H1 (cell line): ENCODE measurements at regions not wholly inside any gene's neighbourhood (a gene's known extent, or its start where the extent isn't known, plus 50 kb on each side); places are given as distances from the start of the nearest gene placed in this dataset.

ENCODE experiments used
- CTCF ChIA-PET: fragments of 300-600 bp; sonication (Branson Sonifier 250); formaldehyde crosslinking; loops from one replicate; lab custom pipeline; 2021; ENCODE audit not compliant: partially characterized antibody; lab: Charles Lee
- POLR2A ChIA-PET: fragments of 300-600 bp; sonication (Branson Sonifier 250); formaldehyde crosslinking; loops from one replicate; lab custom pipeline; 2021; ENCODE audit warnings: inconsistent platforms; ENCODE audit not compliant: partially characterized antibody; lab: Charles Lee
- DNase-seq, 2 experiments: peaks; one replicate each; pipeline versions ENCODE4 v3.0.0 to v3.0.0-alpha.2; 2010 to 2022; ENCODE audit warnings: low spot score in 2 of 2, low read depth in 1 of 2, mixed read lengths in 1 of 2
- FAIRE-seq: peaks from 2 replicates; lab custom pipeline; 2011; peaks lifted over from hg19 to GRCh38; lab: Jason Lieb, UNC
- H2AFZ ChIP-seq: 2 replicates; pipeline ENCODE4 v1.8.1; 2012; ENCODE audit warnings: low read length, inconsistent platforms
- H2AK5ac ChIP-seq: 2 replicates; pipeline ENCODE4 v1.6.1; 2013; ENCODE audit warnings: low read depth, low read length
- H2BK120ac ChIP-seq: replicated peaks from 2 replicates; pipeline ENCODE3; 2013; ENCODE audit warnings: low read depth, low read length, inconsistent platforms
- H2BK12ac ChIP-seq: 2 replicates; pipeline ENCODE4 v1.6.1; 2013; ENCODE audit warnings: low read depth, low read length
- H2BK15ac ChIP-seq: 2 replicates; pipeline ENCODE4 v1.6.1; 2013; ENCODE audit warnings: low read length
- H2BK20ac ChIP-seq: 2 replicates; pipeline ENCODE4 v1.6.1; 2013; ENCODE audit warnings: low read length
- H2BK5ac ChIP-seq: 2 replicates; pipeline ENCODE4 v1.6.1; 2013; ENCODE audit warnings: low read depth, low read length
- H3K14ac ChIP-seq: 2 replicates; pipeline ENCODE4 v1.6.1; 2013; ENCODE audit warnings: inconsistent platforms; ENCODE audit not compliant: insufficient read length
- H3K18ac ChIP-seq: 2 replicates; pipeline ENCODE4 v1.6.1; 2013; ENCODE audit warnings: low read length; ENCODE audit errors: extremely low read depth
- H3K23ac ChIP-seq: 2 replicates; pipeline ENCODE4 v1.6.1; 2013; ENCODE audit warnings: inconsistent platforms; ENCODE audit not compliant: insufficient read length
- H3K23me2 ChIP-seq: 2 replicates; pipeline ENCODE4 v1.6.1; 2013; ENCODE audit warnings: low read depth, low read length
- H3K27ac ChIP-seq: 2 replicates; pipeline ENCODE4 v1.6.1; 2011; ENCODE audit warnings: low read depth, low read length, inconsistent platforms
- H3K27me3 ChIP-seq, 4 experiments: replicated peaks in 1 of 4; 1 replicate in 1 of 4; 2 replicates in 3 of 4; pipeline versions ENCODE4 v1.6.1 to v1.8.1; 2011 to 2013; ENCODE audit warnings: low read length in 3 of 4, mild to moderate bottlenecking in 3 of 4, inconsistent platforms in 2 of 4, mixed read lengths in 2 of 4, moderate library complexity in 1 of 4; ENCODE audit not compliant: control insufficient read depth in 3 of 4, insufficient read depth in 3 of 4; ENCODE audit errors: extremely low read depth in 1 of 4
- H3K36me3 ChIP-seq, 4 experiments: 2 replicates each; pipeline versions ENCODE4 v1.6.1 to v1.8.1; 2011 to 2013; ENCODE audit warnings: mild to moderate bottlenecking in 4 of 4, low read length in 3 of 4, moderate library complexity in 2 of 4, control low read depth in 1 of 4, inconsistent platforms in 1 of 4; ENCODE audit not compliant: insufficient read depth in 4 of 4, control insufficient read depth in 2 of 4
- H3K4ac ChIP-seq: replicated peaks from 2 replicates; pipeline ENCODE3; 2013; ENCODE audit warnings: low read length, low read depth, mixed read lengths, inconsistent platforms; ENCODE audit not compliant: insufficient read length
- H3K4me1 ChIP-seq, 4 experiments: replicated peaks in 1 of 4; 1 replicate in 1 of 4; 2 replicates in 3 of 4; pipeline versions ENCODE4 v1.6.1 to v1.8.1; 2011 to 2013; ENCODE audit warnings: low read length in 3 of 4, inconsistent platforms in 2 of 4, mixed read lengths in 1 of 4; ENCODE audit not compliant: insufficient read depth in 4 of 4, control insufficient read depth in 3 of 4
- H3K4me2 ChIP-seq, 2 experiments: 2 replicates each; pipeline versions ENCODE4 v1.6.1 to v1.8.1; 2011 to 2013; ENCODE audit warnings: low read depth in 2 of 2, low read length in 2 of 2, control low read depth in 1 of 2, inconsistent platforms in 1 of 2, mild to moderate bottlenecking in 1 of 2; ENCODE audit not compliant: insufficient read depth in 1 of 2
- H3K4me3 ChIP-seq, 4 experiments: fragments of 200-600, 300-600 bp in 1 of 4; sonication (generic), shearing (Covaris generic), sonication (Bioruptor Twin) in 1 of 4; 2 replicates each; pipeline versions ENCODE4 v1.5.1 to v1.8.1; 2011 to 2016; ENCODE audit warnings: low read length in 4 of 4, low read depth in 3 of 4, control low read depth in 2 of 4, inconsistent platforms in 2 of 4, mild to moderate bottlenecking in 2 of 4, mixed read lengths in 1 of 4, moderate library complexity in 1 of 4; ENCODE audit not compliant: insufficient read depth in 2 of 4; ENCODE audit errors: extremely low read depth in 1 of 4
- H3K56ac ChIP-seq: replicated peaks from 2 replicates; pipeline ENCODE3; 2013; ENCODE audit warnings: low read depth, mild to moderate bottlenecking, mixed read lengths, low read length, inconsistent platforms; ENCODE audit not compliant: insufficient read length
- H3K79me1 ChIP-seq: 2 replicates; pipeline ENCODE4 v1.6.1; 2013; ENCODE audit warnings: low read depth, low read length, control low read depth
- H3K79me2 ChIP-seq, 2 experiments: 2 replicates each; pipeline versions ENCODE4 v1.6.1 to v1.8.1; 2012 to 2013; ENCODE audit warnings: low read length in 2 of 2, mild to moderate bottlenecking in 2 of 2, inconsistent platforms in 1 of 2; ENCODE audit not compliant: insufficient read depth in 2 of 2, control insufficient read depth in 1 of 2
- H3K9ac ChIP-seq, 4 experiments: replicated peaks in 1 of 4; 1 replicate in 1 of 4; 2 replicates in 3 of 4; pipeline versions ENCODE4 v1.6.1 to v1.8.1; 2011 to 2013; ENCODE audit warnings: low read depth in 3 of 4, low read length in 3 of 4, control low read depth in 2 of 4, mild to moderate bottlenecking in 2 of 4, moderate library complexity in 2 of 4, inconsistent platforms in 1 of 4; ENCODE audit errors: extremely low read depth in 1 of 4
- H3K9me3 ChIP-seq, 2 experiments: 2 replicates each; pipeline versions ENCODE4 v1.6.1 to v1.8.1; 2012 to 2013; ENCODE audit warnings: mild to moderate bottlenecking in 2 of 2, moderate library complexity in 2 of 2, control low read depth in 1 of 2, inconsistent platforms in 1 of 2, low read depth in 1 of 2, low read length in 1 of 2, mixed read lengths in 1 of 2; ENCODE audit not compliant: insufficient read depth in 2 of 2
- H4K20me1 ChIP-seq, 2 experiments: replicated peaks in 1 of 2; 2 replicates each; pipeline versions ENCODE3 to v1.8.1; 2011 to 2013; ENCODE audit warnings: inconsistent platforms in 2 of 2, low read length in 2 of 2, mild to moderate bottlenecking in 1 of 2; ENCODE audit not compliant: insufficient read depth in 2 of 2, control insufficient read depth in 1 of 2
- H4K5ac ChIP-seq: 2 replicates; pipeline ENCODE4 v1.6.1; 2013; ENCODE audit warnings: low read length, low read depth, mixed read lengths, inconsistent platforms; ENCODE audit not compliant: insufficient read length
- H4K8ac ChIP-seq: 2 replicates; pipeline ENCODE4 v1.8.0; 2013; ENCODE audit warnings: mild to moderate bottlenecking, moderate library complexity, low read length, inconsistent platforms; ENCODE audit not compliant: insufficient read depth; ENCODE audit errors: extremely low read depth
- H4K91ac ChIP-seq: replicated peaks from 2 replicates; pipeline ENCODE3; 2013; ENCODE audit warnings: low read length, mixed read lengths, inconsistent platforms; ENCODE audit not compliant: insufficient read length
- BRCA1 ChIP-seq: IDR thresholded peaks from 2 replicates; pipeline ENCODE4 v1.6.1; 2012; ENCODE audit warnings: low read depth, low read length, improper control_type of control experiment
- CBX5 ChIP-seq: fragments of 300-800, 300-1000 bp; sonication (generic); IDR thresholded peaks from 2 replicates; pipeline ENCODE4 v1.7.1; 2016; ENCODE audit warnings: antibody characterized with exemption, low read length, low read depth
- FOSL1 ChIP-seq: IDR thresholded peaks from 2 replicates; pipeline ENCODE4 v1.6.1; 2011; ENCODE audit warnings: mild to moderate bottlenecking, low read depth, low read length, moderate library complexity; ENCODE audit not compliant: insufficient read depth
- RFX5 ChIP-seq: IDR thresholded peaks from 2 replicates; pipeline ENCODE4 v1.6.1; 2011; ENCODE audit warnings: low read depth, low read length, improper control_type of control experiment, borderline replicate concordance
- SIN3A ChIP-seq, 2 experiments: IDR thresholded peaks in 1 of 2; conservative IDR thresholded peaks in 1 of 2; 2 replicates each; pipeline ENCODE4 v1.6.1; 2011 to 2012; ENCODE audit warnings: low read length in 2 of 2, improper control_type of control experiment in 1 of 2, low read depth in 1 of 2, mild to moderate bottlenecking in 1 of 2
- SP1 ChIP-seq: IDR thresholded peaks from 2 replicates; pipeline ENCODE4 v1.6.1; 2011; ENCODE audit warnings: low read depth, low read length
- TBP ChIP-seq: IDR thresholded peaks from 2 replicates; pipeline ENCODE4 v1.6.1; 2011; ENCODE audit warnings: low read depth, low read length, improper control_type of control experiment
- TEAD4 ChIP-seq: IDR thresholded peaks from 2 replicates; pipeline ENCODE4 v1.6.1; 2012; ENCODE audit warnings: low read depth, low read length, inconsistent platforms, mixed read lengths
- WGBS, 2 experiments: shearing (Covaris generic) in 1 of 2; methylation state at CpG; one replicate each; pipeline versions ENCODE4 v1.1.6 to v1.1.7; 2013 to 2015; ENCODE audit warnings: low lambda C conversion rate in 2 of 2, mixed read lengths in 2 of 2, inconsistent platforms in 1 of 2, low coverage in 1 of 2, missing lambda C conversion rate in 1 of 2; ENCODE audit not compliant: insufficient replicate concordance in 2 of 2, insufficient coverage in 1 of 2, insufficient read length in 1 of 2; ENCODE audit errors: extremely low coverage in 1 of 2, missing lambda C conversion rate in 1 of 2; 5-methylcytosine and 5-hydroxymethylcytosine counted together
- TF ChIP-seq, protein P1 (sequence below): IDR thresholded peaks from 2 replicates; pipeline ENCODE4 v1.6.1; 2012; ENCODE audit warnings: inconsistent platforms
- TF ChIP-seq, protein P2 (sequence below): IDR thresholded peaks from 2 replicates; pipeline ENCODE4 v1.6.1; 2012; ENCODE audit warnings: inconsistent platforms

DNA sequence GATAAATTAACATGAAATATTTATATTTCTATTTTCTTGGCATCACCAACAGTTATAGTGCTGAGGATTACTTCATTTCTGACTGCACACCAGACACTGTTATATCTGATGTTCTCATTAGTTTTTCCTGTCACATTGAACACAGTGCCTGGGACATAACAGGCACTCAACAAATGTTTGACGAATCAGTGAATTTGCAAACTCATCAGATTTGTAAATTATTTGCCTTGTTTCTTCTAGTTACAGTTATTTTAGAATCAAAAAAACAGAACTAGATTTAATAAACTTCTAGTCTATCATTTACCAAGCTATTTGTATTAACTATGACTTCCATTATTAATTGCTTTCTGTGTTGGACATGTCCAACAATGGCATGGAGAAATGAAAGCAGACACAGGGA is 483.3 kb downstream of the KLHL13 start:
- Histone ChIP-seq H2BK15ac (no peak overlapping the region), H3K23ac (no peak overlapping the region)

More for the DNA sequence above, 483.3 kb downstream of the KLHL13 start:
- DNase-seq (no peak), FAIRE-seq (no peak)
- Histone ChIP-seq H3K36me3 (no peaks in the 10 kb centered on the region), H4K20me1 (no peaks in the 10 kb centered on the region), H2AK5ac (no peak overlapping the region), H2BK20ac (no peak overlapping the region), H3K4me2 (no peak overlapping the region), H3K9ac (no peak overlapping the region), H3K4me3 (no peak overlapping the region), H2BK5ac (no peak overlapping the region), H3K27me3 (no peaks in the 10 kb centered on the region), H2BK120ac (no peak overlapping the region), H3K14ac (no peak overlapping the region), H3K23me2 (no peaks in the 10 kb centered on the region), H3K9me3 (no peaks in the 10 kb centered on the region), H3K56ac (no peak overlapping the region), H2AFZ (no peak overlapping the region), H2BK12ac (no peak overlapping the region), H3K79me1 (no peaks in the 10 kb centered on the region), H3K4me1 (no peaks in the 10 kb centered on the region), H3K79me2 (no peaks in the 10 kb centered on the region), H3K18ac (no peak overlapping the region), H4K91ac (no peak overlapping the region), H4K5ac (no peak overlapping the region), H3K27ac (no peak overlapping the region), H4K8ac (no peak overlapping the region), H3K4ac (no peak overlapping the region)
- no peak for TF ChIP-seq BRCA1
- TF ChIP-seq CBX5 = no peak
- TF ChIP-seq SP1 = no peak
- no peak for TF ChIP-seq SIN3A (conservative IDR thresholded peaks at IDR 0.05 in 1 of 2, IDR thresholded peaks at IDR 0.05 in 1 of 2; ENCODE audit: low read depth in 1 of 2, low read length in 2 of 2)
- TF ChIP-seq TEAD4 = no peak
- no peak for TF ChIP-seq RFX5
- TF ChIP-seq TBP = no peak
- TF ChIP-seq, protein P1, sequence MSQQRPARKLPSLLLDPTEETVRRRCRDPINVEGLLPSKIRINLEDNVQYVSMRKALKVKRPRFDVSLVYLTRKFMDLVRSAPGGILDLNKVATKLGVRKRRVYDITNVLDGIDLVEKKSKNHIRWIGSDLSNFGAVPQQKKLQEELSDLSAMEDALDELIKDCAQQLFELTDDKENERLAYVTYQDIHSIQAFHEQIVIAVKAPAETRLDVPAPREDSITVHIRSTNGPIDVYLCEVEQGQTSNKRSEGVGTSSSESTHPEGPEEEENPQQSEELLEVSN = no peak
- no peak for TF ChIP-seq FOSL1
- TF ChIP-seq, protein P2, sequence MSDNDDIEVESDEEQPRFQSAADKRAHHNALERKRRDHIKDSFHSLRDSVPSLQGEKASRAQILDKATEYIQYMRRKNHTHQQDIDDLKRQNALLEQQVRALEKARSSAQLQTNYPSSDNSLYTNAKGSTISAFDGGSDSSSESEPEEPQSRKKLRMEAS = no peak
- CTCF ChIA-PET = no interaction called here
- POLR2A ChIA-PET = no interaction called here
- WGBS, 2 experiments = 100% methylated on average over 1 of the region's 1 CpG; no CpG with 5 or more reads in 1 of the 2 experiments
